ENCODE measurements at regions not wholly inside any gene's neighbourhood (a gene's known extent, or its start where the extent isn't known, plus 50 kb on each side); places are given as distances from the start of the nearest gene placed in this dataset.

GRCh38 chr13:26128676-26129075 lies 76.9 kb upstream of the SHISA2 start:
- TF ChIP-seq CTCF (conservative IDR thresholded peaks at IDR 0.05; ENCODE audit: low read depth in 2 of 2), result no peak
- no peak for TF ChIP-seq POLR2AphosphoS5 (IDR thresholded peaks at IDR 0.05; ENCODE audit: low read depth)
- TF ChIP-seq CREB1 (CRISPR knock-in tag; IDR thresholded peaks at IDR 0.05; ENCODE audit: low read depth), result no peak
- TF ChIP-seq EZH2 (IDR thresholded peaks at IDR 0.05; ENCODE audit: low read depth, unreplicated experiment), result no peak
- no peak for TF ChIP-seq JUNB (IDR thresholded peaks at IDR 0.05; ENCODE audit: unreplicated experiment)

Data from GM23338 (cell line).